Gastroesophageal sphincter (tissue), 3 donors: ENCODE measurements at regions not wholly inside any gene's neighbourhood (a gene's known extent, or its start where the extent isn't known, plus 50 kb on each side); places are given as distances from the start of the nearest gene placed in this dataset.

ENCODE experiments used
- CTCF ChIP-seq, 4 experiments: fragments of 200-600 bp in 2 of 4; fragments of 450-650 bp in 2 of 4; sonication (generic) in 1 of 4; IDR thresholded peaks; one replicate each; pipeline ENCODE4 v1.5.1; 2017 to 2019; ENCODE audit warnings: antibody characterized with exemption in 4 of 4, mild to moderate bottlenecking in 2 of 4, moderate library complexity in 2 of 4
- EP300 ChIP-seq: sonication (generic); formaldehyde crosslinking; IDR thresholded peaks from one replicate; pipeline ENCODE4 v1.6.1; 2017; ENCODE audit warnings: antibody characterized with exemption, mild to moderate bottlenecking
- POLR2A ChIP-seq, 2 donors: fragments of 450-650 bp; IDR thresholded peaks; one replicate each; pipeline ENCODE4 v1.6.1; 2017; ENCODE audit warnings: antibody characterized with exemption in 2 of 2, mild to moderate bottlenecking in 2 of 2, moderate library complexity in 1 of 2
- POLR2AphosphoS5 ChIP-seq: sonication (generic); formaldehyde crosslinking; IDR thresholded peaks from one replicate; pipeline ENCODE4 v1.6.1; 2017; ENCODE audit warnings: antibody characterized with exemption

GRCh38 chr6:106830930-106831329 lies 143.6 kb downstream of the CD24 start:
- no peak for TF ChIP-seq CTCF (IDR thresholded peaks at IDR 0.05)
- no peak for TF ChIP-seq POLR2A (IDR thresholded peaks at IDR 0.05)
- no peak for TF ChIP-seq POLR2AphosphoS5
- no peak for TF ChIP-seq EP300
